Islet precursor cell (in vitro differentiated cells): ENCODE measurements at regions not wholly inside any gene's neighbourhood (a gene's known extent, or its start where the extent isn't known, plus 50 kb on each side); places are given as distances from the start of the nearest gene placed in this dataset.
A peak's percentile ranks its signal among the peaks of the same experiment; 100 is the strongest.
"Not testable (repeated sequence)": the region's sequence is repeated elsewhere in the genome, so short reads cannot be mapped to it uniquely, and the experiment has no call there.

Source experiments
- DNase-seq: peaks from one replicate; pipeline ENCODE4 v3.0.0-alpha.2; 2018

GRCh38 chr9:96156171-96156974 lies 145.6 kb downstream of the HSD17B3 start:
- no peak for DNase-seq

GRCh38 chr9:96154081-96154480 lies 147.9 kb downstream of the HSD17B3 start:
- DNase-seq: no peak

- no peak for DNase-seq
Observed at GRCh38 chr9:96152550-96152949, 149.4 kb downstream of the HSD17B3 start.

- no peak for DNase-seq
Observed at GRCh38 chr9:96150324-96151227, 151.4 kb downstream of the HSD17B3 start.

- DNase-seq: no peak
Observed at GRCh38 chr9:96149533-96150280, 152.3 kb downstream of the HSD17B3 start.

- no peak for DNase-seq
Observed at GRCh38 chr9:96148634-96149532, 153.1 kb downstream of the HSD17B3 start.

- not testable (repeated sequence) for DNase-seq
Observed at GRCh38 chr9:96147029-96147428, 154.9 kb downstream of the HSD17B3 start.

GRCh38 chr9:96141666-96142065 lies 160.3 kb downstream of the HSD17B3 start:
- no peak for DNase-seq

- no peak for DNase-seq
Observed at GRCh38 chr9:96141128-96141474, 160.9 kb downstream of the HSD17B3 start.

- no peak for DNase-seq
Observed at GRCh38 chr9:96140296-96141127, 161.5 kb downstream of the HSD17B3 start.

- DNase-seq: no peak
Observed at GRCh38 chr9:96139592-96140295, 162.2 kb downstream of the HSD17B3 start.

GRCh38 chr9:96138616-96139015 lies 163.4 kb downstream of the HSD17B3 start:
- DNase-seq: no peak

GRCh38 chr9:96137671-96138429 lies 164.1 kb downstream of the HSD17B3 start:
- DNase-seq: no peak

GRCh38 chr9:96136992-96137670 lies 164.8 kb downstream of the HSD17B3 start:
- peak; percentile 71 for DNase-seq

- DNase-seq: no peak
Observed at GRCh38 chr9:96135753-96136290, 166.2 kb downstream of the HSD17B3 start.

GRCh38 chr9:96135076-96135752 lies 166.8 kb downstream of the HSD17B3 start:
- DNase-seq: no peak

GRCh38 chr9:96133321-96134021 lies 168.5 kb downstream of the HSD17B3 start:
- no peak for DNase-seq

GRCh38 chr9:96131825-96132224 lies 170.2 kb downstream of the HSD17B3 start:
- DNase-seq: no peak
